NCI-H82 treated with DMSO at 0.1 percent for 48 hours (cell line): ENCODE measurements at regions not wholly inside any gene's neighbourhood (a gene's known extent, or its start where the extent isn't known, plus 50 kb on each side); places are given as distances from the start of the nearest gene placed in this dataset.

Experiments used
- DNase-seq: peaks from one replicate; lab custom pipeline; 2025; ENCODE audit not compliant: unreplicated experiment; lab: John Stamatoyannopoulos, UW

GRCh38 chr16:85548375-85548774 lies 64.7 kb upstream of the GSE1 start:
- no peak for DNase-seq

GRCh38 chr16:85549766-85550421 lies 63.2 kb upstream of the GSE1 start:
- no peak for DNase-seq

GRCh38 chr16:85550422-85550864 lies 62.7 kb upstream of the GSE1 start:
- no peak for DNase-seq

- no peak for DNase-seq
These were observed 61.9 kb upstream of the GSE1 start for GRCh38 chr16:85550953-85551924.

GRCh38 chr16:85552980-85553435 lies 60.1 kb upstream of the GSE1 start:
- no peak for DNase-seq

- DNase-seq, result no peak
These were observed 59.5 kb upstream of the GSE1 start for GRCh38 chr16:85553436-85554113.

- peak; percentile 67 for DNase-seq
These were observed 58.8 kb upstream of the GSE1 start for GRCh38 chr16:85554114-85554888.

- DNase-seq, result peak; percentile 85
These were observed 58.0 kb upstream of the GSE1 start for GRCh38 chr16:85554889-85555718.

GRCh38 chr16:85555719-85556455 lies 57.2 kb upstream of the GSE1 start:
- no peak for DNase-seq

GRCh38 chr16:85556456-85557082 lies 56.6 kb upstream of the GSE1 start:
- DNase-seq, result peak; percentile 26

- peak; percentile 30 for DNase-seq
These were observed 55.8 kb upstream of the GSE1 start for GRCh38 chr16:85557083-85557970.

GRCh38 chr16:85557971-85558657 lies 55.0 kb upstream of the GSE1 start:
- DNase-seq, result peak; percentile 48

GRCh38 chr16:85560932-85561247 lies 52.2 kb upstream of the GSE1 start:
- no peak for DNase-seq

- no peak for DNase-seq
These were observed 51.7 kb upstream of the GSE1 start for GRCh38 chr16:85561248-85562092.

GRCh38 chr16:85562093-85562786 lies 50.9 kb upstream of the GSE1 start:
- peak; percentile 61 for DNase-seq

- DNase-seq, result no peak
These were observed 50.1 kb upstream of the GSE1 start for GRCh38 chr16:85563034-85563433.
